HG03159 (cell line): ENCODE measurements at regions not wholly inside any gene's neighbourhood (a gene's known extent, or its start where the extent isn't known, plus 50 kb on each side); places are given as distances from the start of the nearest gene placed in this dataset.

Source experiments
- ATAC-seq: cut with Tn5 transposase; IDR thresholded peaks from one replicate; pipeline ENCODE4 v1.9.1; 2021; ENCODE audit warnings: mild to moderate bottlenecking, moderate library complexity; ENCODE audit not compliant: unreplicated experiment

- no peak for ATAC-seq
These were observed 578.4 kb downstream of the CDH11 start for GRCh38 chr16:64543441-64543840.

- no peak for ATAC-seq
These were observed 578.8 kb downstream of the CDH11 start for GRCh38 chr16:64543031-64543430.

GRCh38 chr16:64542152-64542551 lies 579.7 kb downstream of the CDH11 start:
- ATAC-seq = no peak

- no peak for ATAC-seq
These were observed 580.2 kb downstream of the CDH11 start for GRCh38 chr16:64541621-64542020.

- ATAC-seq = no peak
These were observed 581.4 kb downstream of the CDH11 start for GRCh38 chr16:64540434-64540833.

GRCh38 chr16:64539811-64540371 lies 582.0 kb downstream of the CDH11 start:
- no peak for ATAC-seq

GRCh38 chr16:64534180-64534780 lies 587.6 kb downstream of the CDH11 start:
- no peak for ATAC-seq

- ATAC-seq = no peak
These were observed 589.2 kb downstream of the CDH11 start for GRCh38 chr16:64532691-64533090.

GRCh38 chr16:64532117-64532516 lies 589.7 kb downstream of the CDH11 start:
- no peak for ATAC-seq

GRCh38 chr16:64531401-64531800 lies 590.5 kb downstream of the CDH11 start:
- ATAC-seq = no peak

- no peak for ATAC-seq
These were observed 599.3 kb downstream of the CDH11 start for GRCh38 chr16:64522548-64522947.

GRCh38 chr16:64513871-64514270 lies 608.0 kb downstream of the CDH11 start:
- ATAC-seq = no peak

- ATAC-seq = no peak
These were observed 614.4 kb downstream of the CDH11 start for GRCh38 chr16:64507240-64508024.

- ATAC-seq = no peak
These were observed 622.7 kb downstream of the CDH11 start for GRCh38 chr16:64499211-64499610.

- ATAC-seq = no peak
These were observed 623.5 kb downstream of the CDH11 start for GRCh38 chr16:64498363-64498762.

GRCh38 chr16:64493709-64494108 lies 628.2 kb downstream of the CDH11 start:
- no peak for ATAC-seq

- ATAC-seq = no peak
These were observed 632.4 kb downstream of the CDH11 start for GRCh38 chr16:64489449-64489848.

- no peak for ATAC-seq
These were observed 635.3 kb downstream of the CDH11 start for GRCh38 chr16:64486561-64486960.

GRCh38 chr16:64481497-64481896 lies 640.4 kb downstream of the CDH11 start:
- no peak for ATAC-seq

- ATAC-seq = no peak
These were observed 643.5 kb downstream of the CDH11 start for GRCh38 chr16:64478252-64478906.

- no peak for ATAC-seq
These were observed 646.1 kb downstream of the CDH11 start for GRCh38 chr16:64475627-64476351.
